HG02943 (cell line): ENCODE measurements at regions not wholly inside any gene's neighbourhood (a gene's known extent, or its start where the extent isn't known, plus 50 kb on each side); places are given as distances from the start of the nearest gene placed in this dataset.

Experiments
- ATAC-seq: cut with Tn5 transposase; IDR thresholded peaks from one replicate; pipeline ENCODE4 v1.9.1; 2021; ENCODE audit warnings: mild to moderate bottlenecking, low read depth, moderate library complexity; ENCODE audit not compliant: unreplicated experiment

- ATAC-seq, result no peak
These were observed 1485.7 kb downstream of the BRD1 start for GRCh38 chr22:48342016-48342415.

GRCh38 chr22:48340727-48341709 is 1486.7 kb downstream of the BRD1 start:
- no peak for ATAC-seq

GRCh38 chr22:48340191-48340590 is 1487.5 kb downstream of the BRD1 start:
- ATAC-seq, result no peak

- ATAC-seq, result no peak
These were observed 1488.6 kb downstream of the BRD1 start for GRCh38 chr22:48338793-48339705.

GRCh38 chr22:48337957-48338792 is 1489.5 kb downstream of the BRD1 start:
- ATAC-seq, result no peak

GRCh38 chr22:48336339-48337060 is 1491.2 kb downstream of the BRD1 start:
- ATAC-seq, result no peak

GRCh38 chr22:48335442-48336139 is 1492.1 kb downstream of the BRD1 start:
- ATAC-seq, result no peak

- no peak for ATAC-seq
These were observed 1492.7 kb downstream of the BRD1 start for GRCh38 chr22:48334971-48335370.

GRCh38 chr22:48333816-48334735 is 1493.6 kb downstream of the BRD1 start:
- ATAC-seq, result no peak

GRCh38 chr22:48333323-48333763 is 1494.3 kb downstream of the BRD1 start:
- no peak for ATAC-seq

GRCh38 chr22:48332438-48333322 is 1495.0 kb downstream of the BRD1 start:
- no peak for ATAC-seq

GRCh38 chr22:48331691-48332220 is 1495.9 kb downstream of the BRD1 start:
- no peak for ATAC-seq

GRCh38 chr22:48331266-48331665 is 1496.4 kb downstream of the BRD1 start:
- no peak for ATAC-seq

GRCh38 chr22:48327721-48328120 is 1500.0 kb downstream of the BRD1 start:
- ATAC-seq, result no peak

GRCh38 chr22:48323746-48324145 is 1503.9 kb downstream of the BRD1 start:
- ATAC-seq, result no peak

GRCh38 chr22:48322907-48323306 is 1504.8 kb downstream of the BRD1 start:
- ATAC-seq, result no peak
